RPMI8226 (cell line): ENCODE measurements at regions not wholly inside any gene's neighbourhood (a gene's known extent, or its start where the extent isn't known, plus 50 kb on each side); places are given as distances from the start of the nearest gene placed in this dataset.

Source experiments
- DNase-seq: peaks from one replicate; pipeline ENCODE4 v3.0.0-alpha.2; 2015

DNA sequence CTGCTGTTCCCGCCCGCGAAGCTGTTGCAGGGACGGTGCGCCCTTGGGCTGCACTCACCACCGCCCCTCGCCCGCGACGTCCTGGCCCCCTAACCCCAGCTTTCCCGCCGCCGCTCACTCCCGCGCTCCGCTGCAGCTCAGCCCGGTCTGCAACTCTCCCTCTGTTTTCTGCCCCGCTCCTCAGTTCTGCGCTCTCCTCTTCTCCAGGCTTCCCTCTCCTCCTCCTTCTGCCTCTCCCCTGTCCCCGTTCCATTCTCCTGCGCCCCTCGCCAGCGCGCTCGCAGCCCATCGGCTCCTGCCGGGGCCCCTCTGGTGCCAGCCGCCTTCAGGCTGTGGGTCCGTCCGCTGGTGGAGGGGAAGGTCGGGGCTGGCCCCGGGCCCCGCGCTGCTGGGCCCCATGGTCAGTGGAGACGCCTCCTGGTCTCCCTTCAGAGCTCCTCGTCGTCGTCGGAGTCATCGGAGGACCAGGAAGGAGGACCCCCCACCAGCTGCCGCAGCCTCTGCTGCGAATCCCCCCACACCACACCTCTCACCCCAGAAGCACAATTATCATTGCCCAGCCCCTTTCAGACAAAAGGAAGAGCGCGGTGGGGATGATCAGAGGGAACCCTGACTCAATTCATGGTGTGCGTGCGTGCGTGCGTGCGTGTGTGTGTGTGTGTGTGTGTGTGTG lies 223.2 kb upstream of the FOXF1 start:
- no peak for DNase-seq

DNA sequence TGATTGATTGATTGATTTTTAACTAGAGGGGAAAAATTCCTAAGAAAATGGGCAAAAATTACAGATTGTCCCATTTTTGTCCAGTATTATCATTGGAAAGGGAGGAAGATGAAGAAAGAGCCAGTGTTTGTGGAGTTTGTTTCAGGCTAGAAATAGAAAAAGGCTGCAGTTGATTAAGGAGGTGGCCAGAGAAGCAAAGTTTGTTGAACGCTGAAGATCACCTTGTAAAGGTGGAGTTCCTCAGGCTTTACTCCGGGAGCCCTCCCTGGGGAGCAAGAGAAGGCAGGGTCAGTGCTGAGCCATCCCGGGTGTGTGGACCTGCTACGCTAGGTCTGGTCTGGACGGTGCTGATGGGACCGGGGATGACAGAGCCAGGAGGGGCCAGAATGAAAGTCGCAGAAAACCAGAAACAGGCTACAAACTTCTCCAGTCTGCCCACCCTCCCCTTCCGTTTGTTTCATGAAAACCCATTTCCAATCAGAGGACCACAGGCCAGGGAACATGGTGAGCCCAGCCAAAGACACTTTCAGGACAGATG lies 222.6 kb upstream of the FOXF1 start:
- DNase-seq: no peak

DNA sequence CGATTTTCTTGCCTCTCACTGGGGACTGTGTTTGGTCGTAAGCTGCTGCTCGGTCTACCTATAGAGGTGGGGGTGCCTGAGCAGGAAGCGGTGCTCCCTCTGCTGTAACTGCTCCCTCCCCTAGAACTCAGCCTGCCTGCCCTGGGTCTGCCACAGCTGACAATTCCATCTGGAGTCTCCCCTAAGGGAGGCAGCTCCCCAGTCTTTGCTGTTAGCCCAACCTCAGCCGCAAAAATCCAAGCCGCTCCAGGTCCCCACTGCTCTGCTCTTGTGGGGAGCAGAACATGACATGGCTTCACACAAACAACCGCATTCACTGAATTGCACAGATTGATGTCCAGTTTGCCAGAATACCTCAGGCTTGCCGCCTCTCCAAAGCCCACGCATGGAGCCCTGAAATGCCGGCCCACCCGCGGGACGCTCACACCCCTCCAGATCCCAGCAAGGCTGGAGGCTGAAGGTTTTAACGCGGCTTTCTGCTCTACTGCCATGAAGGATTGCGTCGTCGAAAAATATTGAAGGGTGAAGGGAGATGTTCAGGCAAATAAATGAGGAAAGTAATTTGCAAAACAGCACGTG lies 221.5 kb upstream of the FOXF1 start:
- DNase-seq: no peak

DNA sequence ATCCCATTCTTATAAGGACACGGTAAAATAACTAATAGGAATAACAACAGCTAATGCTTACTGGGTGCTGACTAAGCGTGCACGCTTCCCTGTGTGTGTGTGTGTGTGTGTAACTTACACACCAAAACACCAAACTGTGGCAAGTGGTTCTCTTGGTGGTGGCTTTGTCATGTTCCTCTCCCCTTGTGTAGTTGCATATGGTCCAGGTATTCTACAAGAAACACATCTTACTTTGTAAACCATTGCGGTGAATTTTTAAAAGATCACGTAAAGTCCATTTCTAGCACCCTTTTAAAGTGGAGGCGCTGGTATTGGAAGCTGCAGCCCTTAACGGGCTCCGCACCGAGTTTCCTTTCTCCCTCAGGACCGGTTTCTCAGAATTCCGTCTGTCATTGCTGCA lies 221.0 kb upstream of the FOXF1 start:
- DNase-seq: no peak

DNA sequence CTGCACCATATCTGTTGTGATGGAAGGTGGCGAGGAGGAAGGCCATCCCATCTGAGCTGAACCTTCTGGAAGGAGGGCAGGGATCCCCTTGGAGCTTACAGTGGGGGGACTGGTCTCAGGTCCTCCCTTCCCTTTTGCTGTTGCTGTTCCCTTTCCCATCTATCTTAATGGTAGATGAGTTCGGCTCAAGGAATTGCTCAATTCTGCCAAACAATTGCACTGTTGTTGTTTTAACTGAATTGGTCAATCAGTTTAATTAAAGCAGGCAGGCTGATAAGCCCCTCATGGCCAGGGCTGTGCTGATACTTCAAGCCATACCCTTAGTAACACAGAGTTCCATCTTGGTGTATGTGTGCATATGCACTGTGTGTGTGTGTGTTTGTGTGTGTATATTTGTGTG lies 220.4 kb upstream of the FOXF1 start:
- no peak for DNase-seq

DNA sequence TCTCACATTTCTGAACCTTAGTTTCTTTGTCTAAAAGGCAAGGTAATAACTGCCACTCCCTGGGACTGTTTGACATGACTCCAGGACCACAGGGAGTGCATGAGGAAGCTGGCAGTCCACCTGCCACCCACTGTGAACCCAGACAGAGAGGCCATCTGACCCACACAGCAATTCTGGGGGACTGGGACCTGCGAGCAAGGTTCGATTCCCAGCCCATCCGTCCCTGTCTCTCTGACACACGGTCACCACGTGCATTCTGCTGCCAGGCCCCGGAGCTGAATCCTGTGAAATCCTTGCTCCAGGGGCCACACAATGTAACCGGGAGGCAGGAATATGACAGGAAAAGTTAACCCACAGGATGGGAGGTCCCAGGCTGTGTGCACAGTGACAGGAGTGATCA lies 218.8 kb upstream of the FOXF1 start:
- no peak for DNase-seq

DNA sequence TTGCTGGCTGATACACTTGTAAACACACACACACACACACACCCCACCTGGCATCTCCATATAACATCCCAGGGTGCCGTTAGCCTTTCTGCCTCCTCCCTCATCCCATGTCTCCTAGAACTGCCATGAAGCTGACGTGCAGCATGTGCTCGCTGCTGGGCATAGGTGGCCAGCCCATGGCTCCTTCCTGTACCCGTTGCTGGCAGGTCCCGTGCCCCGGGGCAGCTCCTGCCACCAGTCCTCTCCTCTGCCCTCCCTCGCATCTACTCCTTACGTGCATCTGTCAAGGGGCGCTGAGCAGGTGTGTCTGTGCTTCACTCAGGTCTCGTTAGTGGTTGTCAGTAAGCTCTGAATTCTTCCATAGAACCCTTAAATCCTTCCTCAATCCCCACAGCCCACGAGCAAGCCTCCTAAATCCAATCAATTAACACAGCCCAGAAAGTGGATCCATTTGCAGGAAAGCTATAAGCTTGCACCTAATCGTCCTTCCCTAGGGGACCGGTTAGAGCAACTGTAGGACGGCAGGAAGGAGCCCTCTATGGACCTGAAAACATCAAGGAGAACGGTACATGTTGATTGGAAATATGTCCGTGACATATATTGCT lies 218.1 kb upstream of the FOXF1 start:
- DNase-seq: no peak

DNA sequence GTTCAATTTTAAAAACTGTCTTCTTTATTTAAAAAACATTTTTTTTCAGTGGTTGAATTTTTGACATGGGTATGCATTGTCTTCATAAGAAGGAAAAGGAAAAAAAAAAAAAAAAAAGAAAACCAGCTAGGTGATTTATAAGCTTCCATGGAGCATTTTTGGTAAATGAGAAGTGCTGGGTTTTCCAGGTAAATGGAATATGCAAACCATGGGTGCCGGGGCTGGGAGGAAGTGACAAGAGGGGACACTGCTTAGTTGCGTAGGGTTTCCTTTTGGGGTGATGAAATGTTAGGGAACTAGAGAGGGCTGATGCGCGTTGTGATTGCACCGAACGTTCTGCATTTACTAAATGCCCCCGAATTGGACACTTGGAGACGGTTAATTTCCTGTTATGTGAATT lies 217.4 kb upstream of the FOXF1 start:
- no peak for DNase-seq

DNA sequence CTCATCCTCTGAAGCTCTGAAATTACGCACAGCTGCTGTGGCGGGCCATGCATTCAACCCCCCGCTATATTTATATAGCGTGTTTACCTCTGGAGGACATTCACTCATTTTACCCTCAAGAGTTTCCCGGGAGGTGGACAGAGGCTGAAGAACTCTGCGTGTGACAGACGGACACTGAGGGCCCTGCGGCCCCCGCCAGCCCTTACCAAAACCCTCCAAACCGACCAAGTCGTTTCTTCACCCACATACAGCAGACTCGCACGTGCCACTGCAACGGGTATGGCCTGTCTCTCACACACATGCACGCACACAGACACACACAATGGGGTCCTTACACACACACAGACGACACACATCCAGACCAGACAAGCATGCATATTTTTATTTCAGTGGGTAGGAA lies 216.4 kb upstream of the FOXF1 start:
- no peak for DNase-seq

DNA sequence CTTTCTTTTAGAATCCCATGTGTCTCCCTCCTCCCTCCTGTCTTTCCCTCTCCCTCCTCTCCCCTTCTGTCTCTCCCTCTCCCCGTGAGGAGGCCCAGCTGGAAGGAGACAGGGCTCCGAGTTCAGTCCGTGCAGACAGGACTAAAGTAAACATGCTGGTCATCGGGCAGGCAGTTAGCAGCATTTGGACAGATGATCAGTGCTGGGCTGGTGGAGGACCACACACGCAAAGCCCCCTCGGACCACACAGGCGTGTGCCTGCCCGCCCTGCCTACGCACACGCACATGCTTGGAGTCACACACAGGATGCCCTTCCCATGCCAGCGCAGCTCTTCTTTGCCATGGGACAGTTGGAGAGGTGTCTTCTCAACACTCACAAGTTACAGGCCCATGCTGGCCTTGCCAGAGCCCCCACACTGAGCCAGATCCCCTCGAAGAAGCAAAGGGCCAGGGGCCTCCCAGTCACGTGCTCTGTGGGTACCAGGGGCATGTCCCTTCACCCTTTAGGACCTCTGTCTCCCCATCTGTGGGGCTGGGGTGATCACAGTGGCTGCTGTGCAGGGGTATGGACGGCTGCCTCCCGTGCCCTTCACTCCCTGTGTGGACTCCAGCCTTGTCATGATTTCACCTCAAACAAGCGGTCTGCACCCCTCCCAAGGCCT lies 215.7 kb upstream of the FOXF1 start:
- DNase-seq: no peak

DNA sequence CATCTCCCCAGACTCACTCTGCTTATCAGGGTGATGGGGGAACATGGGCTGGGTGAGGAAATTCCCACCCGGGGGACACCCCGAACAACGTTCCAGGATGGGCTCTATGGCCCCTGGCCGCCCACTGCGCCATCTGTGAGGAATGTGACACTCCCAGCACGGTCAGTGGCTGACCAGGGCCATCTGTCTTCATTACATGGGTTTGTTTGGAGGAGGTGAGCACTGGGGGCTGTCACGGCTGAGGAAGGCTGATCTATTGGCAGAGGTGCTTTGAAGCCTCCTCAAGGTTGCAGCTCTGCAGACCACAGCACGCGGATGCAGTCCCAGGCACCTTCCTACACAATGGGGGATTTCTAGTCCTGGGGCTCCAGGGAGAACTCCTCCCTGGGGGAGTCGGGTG lies 214.1 kb upstream of the FOXF1 start:
- DNase-seq: no peak

DNA sequence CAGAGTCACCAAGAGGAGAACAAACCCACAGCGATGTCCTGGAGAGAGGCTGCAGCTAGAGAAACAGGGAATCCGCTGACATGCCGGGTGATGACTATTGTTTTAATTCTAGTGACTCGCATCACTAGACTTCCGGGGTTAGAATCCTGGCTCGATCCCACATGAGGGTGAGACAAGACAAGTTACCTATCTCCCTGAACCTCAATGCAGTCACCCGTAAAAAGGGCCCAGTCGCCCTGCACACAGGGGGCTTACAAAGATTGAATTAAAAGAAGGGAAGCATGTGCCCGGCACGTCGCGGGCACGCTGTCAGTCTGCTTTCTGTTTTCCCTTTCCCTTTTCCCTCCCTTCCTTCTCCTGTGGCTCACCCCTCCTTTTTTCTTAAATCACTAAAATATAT lies 212.9 kb upstream of the FOXF1 start:
- DNase-seq: no peak

DNA sequence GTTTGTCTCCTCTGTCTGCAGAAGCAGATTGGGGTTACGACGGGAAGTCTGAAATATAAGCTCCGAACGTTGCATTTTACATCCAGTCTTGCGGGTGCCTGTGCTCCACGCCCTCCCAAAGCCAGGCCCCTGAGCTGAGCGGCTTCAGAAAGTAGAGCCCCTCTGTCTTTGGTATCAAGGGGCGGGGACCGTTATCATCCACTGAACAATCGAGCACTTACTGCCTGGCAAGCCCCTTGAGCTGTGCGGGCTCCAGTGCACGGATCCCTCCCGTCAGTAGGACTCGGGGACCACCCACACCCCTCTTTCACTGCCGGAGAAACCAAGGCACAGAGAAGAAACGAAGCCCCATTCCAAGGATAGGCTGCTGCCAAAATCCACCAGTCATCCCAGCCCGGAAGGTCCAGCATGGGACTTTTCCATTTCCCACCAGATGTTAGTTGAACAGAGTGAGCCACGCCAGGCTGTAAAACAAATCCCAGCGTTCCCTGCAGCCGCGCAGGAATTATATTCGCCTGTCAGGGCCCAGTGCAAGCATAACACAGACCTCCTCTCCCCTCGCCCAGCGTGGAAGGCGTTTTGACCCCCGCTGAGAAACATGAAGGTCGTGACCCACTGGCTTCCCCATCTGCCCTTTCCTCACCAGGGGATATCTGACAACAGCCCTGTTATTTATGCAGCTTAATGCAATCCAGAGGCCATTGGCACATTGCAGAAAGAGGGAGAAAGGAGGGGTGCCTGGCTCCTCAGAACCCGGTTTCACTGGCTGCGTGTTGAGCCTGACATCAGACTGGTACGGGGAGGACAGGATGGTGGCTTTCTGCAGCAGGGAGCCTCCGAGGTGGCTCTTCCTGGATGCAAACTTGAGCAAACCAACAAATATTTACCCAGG lies 212.2 kb upstream of the FOXF1 start:
- DNase-seq: no peak

DNA sequence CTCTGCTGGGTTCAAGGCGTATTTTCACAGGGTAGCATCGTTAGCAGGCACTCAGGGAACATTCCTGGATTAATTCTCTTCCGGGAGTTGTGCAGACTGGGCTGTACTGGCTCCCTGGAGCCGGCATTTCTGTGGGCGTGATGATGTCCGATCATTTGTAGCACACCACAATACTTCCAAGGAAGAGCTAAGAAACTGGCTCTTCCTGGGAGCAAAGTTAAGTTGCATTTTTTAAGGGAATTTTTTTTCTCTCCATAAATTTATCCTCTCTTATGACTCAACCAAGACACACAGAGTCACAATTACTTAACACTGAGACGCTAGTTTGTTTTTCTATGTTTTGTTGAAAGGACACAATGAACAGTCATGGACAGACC lies 211.6 kb upstream of the FOXF1 start:
- DNase-seq: no peak

DNA sequence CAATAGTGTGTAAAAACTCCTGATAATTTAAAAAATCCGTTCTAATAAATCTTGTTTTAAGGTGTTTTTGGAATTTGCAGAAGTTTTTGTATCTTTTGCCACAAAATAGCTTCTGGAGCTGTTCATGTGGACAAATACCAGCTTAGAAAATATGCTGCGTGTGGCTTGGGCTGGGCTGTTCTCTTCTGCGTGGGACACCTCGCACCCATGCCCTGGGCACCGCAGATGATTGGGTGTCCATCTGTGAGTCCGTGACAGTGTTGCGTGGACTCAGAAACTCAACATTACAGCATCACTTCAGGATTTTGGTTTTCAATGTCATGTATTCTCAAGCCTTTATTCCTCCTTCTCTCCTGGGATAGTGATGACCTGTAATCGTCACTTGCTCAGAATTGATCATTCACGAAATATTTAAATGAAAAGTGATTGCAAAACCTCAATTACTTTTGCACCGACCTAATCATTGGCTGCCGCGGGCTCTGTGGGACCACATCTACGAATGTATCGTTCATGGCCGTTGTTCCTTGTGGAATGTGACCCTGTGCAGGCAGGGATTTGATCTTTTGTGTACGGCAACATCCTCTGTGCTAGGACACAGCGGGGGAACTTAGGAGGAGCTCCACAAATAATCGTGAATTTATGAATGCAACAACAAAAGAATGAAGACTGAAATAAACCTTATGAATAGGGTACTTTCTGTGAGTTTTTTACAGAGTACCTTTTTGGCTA lies 210.3 kb upstream of the FOXF1 start:
- DNase-seq: no peak

DNA sequence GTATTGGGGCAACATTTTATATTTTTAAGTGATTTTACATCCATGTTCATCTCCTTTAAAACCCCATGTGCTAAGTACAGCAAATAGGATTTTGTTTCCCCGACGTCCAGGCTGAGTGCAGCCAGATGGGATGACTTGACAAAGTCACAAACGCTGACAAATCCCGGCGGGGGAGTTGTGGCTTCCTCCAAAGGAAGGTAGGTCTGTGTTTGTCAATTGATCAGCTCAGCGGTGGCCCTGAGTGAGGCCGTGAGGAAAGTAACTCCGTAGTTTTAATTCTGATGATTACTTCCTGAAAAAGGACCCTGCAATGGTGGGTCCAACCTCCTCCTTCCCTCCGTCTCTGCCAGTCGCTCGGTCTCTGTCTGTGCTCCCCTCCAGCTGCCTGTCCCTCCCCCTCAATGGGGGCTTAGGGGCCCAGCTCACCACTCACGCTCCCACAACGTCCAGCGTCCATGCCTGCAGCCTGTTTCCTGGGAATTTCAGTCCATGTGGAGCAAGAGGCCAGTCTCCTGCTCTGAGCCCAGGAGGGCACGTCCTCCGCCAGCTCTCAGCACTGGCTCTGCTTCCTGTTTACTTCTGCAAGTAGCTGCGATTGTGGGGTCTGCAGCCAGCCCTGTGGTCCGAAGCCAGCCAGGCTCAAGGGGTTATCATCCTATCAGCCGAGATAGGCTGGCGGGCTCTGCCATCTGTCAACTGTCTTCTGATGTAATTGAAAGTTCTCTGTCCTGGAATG lies 209.4 kb upstream of the FOXF1 start:
- no peak for DNase-seq

DNA sequence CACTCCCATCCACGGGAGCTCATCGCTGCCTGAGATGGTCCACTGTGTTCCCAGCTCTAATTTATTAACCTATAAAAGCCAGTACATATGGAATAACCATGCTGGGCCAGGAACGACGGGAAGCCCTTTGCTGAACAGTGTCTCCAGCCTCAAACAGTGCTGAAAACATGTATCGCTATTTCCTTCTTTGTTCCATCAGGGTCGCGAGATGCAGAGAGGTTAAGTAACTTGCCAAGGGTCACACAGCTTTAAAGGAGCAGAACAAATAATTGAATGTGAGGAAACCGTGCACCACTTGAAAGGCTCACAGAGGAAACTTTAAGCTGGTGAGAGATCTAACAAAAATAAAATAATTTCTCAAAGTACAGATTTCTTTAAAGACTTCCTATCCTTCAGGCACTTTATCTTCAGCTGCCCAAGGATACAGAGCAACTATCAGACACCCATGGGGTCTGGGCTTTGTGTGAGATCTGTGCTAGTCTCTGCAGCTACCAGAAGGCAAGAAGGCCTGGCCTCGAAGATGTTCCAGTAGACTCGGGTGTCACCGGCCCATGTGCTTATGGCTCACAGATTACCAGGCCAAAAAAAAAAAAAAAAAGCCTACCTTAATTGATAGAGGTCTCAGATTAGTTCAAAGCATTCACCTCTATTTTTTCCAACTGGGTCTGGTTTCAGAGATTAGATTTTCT lies 207.8 kb upstream of the FOXF1 start:
- DNase-seq: no peak

DNA sequence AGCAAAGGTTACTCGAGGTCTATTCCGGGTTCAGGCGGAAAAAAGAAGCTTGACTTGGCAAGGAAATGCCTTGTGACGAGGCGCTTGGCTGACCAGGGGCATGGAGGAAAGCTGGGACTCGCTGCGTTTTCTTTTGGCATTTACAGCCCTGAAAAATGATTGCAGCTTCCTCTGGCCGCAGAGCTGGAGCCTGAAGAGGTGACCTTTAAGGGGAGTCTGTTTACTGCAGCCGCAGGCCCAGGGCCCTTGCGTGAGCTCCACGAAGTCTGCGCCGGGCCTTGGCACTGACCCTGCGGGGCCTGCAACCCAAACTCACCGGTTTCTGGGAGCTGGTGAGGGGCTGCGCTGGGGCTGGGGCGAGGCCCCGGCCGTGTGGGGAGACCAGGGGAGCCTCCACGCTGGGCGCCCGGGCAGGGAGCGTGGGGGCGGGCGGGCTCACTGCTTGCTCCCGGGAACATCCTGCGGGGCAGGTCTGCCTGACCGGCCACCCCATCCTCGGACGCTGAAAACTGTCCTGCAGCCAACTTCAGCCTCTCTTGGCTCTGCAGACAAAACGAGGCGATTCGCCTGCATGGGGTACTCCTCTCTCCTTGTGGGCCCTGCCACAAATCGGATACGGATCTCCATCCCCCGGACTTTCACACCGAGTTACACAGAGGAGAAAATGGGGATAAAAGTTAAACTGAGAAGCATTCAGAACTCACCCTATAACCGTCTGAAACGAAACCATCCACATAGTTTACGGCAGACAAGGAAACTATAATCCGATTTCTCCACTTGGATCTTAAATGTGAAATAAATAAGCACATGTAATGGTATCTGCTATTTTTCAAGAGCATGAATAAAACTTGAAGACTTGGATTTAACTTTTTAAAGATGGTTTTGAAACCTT lies 206.3 kb upstream of the FOXF1 start:
- DNase-seq: no peak

DNA sequence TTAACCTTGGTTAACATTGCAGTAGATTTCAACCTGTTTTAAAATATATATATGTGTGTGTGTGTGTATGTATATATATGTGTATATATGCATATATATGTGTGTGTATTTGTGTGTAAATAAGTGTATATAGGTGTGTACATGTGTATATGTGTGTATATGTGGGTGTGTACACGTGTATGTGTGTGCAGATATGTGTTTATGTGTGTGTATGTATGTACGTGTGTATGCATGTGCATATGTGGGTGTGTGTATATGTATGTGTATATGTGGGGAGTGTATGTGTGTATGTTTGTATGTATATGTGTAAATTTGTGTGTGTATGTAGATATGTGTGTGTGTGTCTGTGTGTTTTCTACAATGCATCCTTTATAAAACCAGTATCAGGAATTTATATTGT lies 205.5 kb upstream of the FOXF1 start:
- DNase-seq: no peak

DNA sequence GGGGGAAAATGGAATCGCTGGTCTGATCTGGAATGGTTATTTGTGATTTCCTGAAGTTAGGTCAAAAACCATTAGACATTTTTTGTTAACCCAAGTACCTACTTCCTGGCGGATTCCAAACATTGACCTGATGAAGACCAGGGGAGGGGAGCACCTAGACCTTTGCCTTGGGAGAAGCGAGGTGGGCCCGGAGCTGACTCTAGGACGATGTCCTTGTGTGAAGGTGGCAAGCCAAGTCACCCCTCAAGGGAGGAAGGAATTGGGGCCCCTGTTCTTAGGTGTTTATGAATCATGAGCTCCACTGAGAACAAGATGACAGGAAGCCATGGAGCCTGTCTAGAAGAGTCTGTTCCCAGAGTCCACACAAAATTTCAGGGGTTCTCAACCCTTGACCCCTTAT lies 204.9 kb upstream of the FOXF1 start:
- no peak for DNase-seq
